HUDEP-2 (cell line): ENCODE measurements at regions not wholly inside any gene's neighbourhood (a gene's known extent, or its start where the extent isn't known, plus 50 kb on each side); places are given as distances from the start of the nearest gene placed in this dataset.
"Not testable (repeated sequence)": the region's sequence is repeated elsewhere in the genome, so short reads cannot be mapped to it uniquely, and the experiment has no call there.

Experiments
- DNase-seq, 76 experiments: peaks; one replicate each; lab custom pipeline; 2025; ENCODE audit not compliant: unreplicated experiment in 76 of 76; lab: John Stamatoyannopoulos, UW

DNA sequence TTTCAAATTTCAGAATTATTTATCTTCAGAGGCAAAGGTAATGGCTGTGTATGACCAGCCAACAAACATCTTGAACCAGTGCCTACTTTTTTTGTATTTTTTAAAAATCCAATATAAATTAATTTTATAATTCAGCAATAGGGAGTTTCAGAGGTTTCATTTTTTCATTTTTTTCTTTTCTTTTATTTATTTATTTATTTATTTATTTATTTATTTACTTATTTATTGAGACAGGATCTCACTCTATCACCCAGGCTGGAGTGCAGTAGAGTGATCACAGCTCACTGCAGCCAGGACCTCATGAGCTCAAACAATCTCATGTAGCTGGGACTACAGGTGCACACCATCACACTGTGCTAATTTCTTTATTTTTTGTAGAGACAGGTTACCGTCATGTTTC lies 250.5 kb downstream of the TMEM47 start:
- DNase-seq = no peak

DNA sequence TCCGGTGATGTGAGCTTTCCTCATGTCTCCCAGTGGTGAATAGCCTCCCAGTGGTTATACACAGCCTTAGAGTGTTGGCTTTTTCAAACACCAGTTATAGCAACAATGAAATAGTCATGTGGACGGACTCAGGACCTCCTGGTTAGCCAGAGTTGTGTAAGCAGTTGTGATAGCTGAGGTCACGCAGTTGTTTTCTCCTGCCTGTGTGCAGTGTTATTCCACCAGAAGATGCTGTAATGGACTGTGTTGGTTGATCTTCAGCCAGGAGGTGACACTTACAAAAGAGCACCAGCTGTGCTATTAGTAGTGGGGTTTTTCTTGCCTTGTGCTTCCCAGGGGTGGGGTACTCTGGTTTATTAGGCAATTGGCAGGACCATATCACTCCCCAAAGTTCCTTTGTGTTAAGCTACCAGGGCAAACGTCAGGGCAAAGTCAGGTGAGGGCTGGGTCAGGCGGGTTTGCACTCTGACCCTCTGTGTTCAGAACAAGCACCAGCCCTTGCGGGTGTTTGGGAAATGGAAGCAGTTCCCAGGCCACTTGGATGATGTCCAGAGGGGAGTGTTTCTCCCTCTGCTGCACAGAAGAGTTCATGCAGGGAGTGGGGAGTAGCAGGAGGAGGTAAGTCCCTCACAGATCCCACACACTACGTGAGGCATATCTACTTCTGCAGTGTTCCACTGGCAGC lies 252.6 kb downstream of the TMEM47 start:
- DNase-seq = no peak

DNA sequence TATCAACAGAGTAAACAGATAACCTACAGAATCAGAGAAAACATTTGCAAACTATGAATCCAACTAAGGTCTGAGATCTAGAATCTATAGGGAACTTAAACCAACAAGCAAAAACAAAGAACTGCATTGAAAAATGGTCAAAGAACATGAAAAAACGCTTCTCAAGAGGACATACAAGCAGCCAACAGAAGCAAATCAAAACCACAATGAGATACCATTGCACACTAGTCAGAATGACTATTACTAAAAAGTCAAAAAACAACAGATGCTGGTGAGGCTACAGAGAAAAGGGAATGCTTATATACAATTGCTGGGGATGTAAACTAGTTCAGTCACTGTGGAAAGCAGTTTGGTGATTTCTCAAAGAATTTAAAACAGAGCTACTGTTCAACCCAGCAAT lies 255.7 kb downstream of the TMEM47 start:
- DNase-seq = no peak

DNA sequence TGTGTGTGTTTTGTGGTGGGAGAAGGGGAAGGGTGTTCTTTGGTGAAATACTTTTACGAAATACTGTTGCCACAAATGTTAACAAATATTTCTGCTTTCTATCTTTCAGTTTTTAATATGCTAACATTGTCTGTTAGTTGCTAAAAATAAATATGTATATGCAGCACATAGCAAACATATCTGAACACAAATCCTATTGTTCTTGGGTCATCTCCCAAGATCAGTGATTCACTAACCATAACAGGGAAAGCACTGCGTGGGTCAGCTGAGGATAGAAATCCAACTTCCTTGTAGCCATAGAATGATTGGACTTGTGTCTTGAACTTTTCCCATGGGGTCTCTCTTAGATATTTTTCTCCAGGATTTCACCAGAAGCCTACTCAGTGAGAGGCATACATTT lies 250.3 kb upstream of the FAM47A start:
- DNase-seq = no peak

DNA sequence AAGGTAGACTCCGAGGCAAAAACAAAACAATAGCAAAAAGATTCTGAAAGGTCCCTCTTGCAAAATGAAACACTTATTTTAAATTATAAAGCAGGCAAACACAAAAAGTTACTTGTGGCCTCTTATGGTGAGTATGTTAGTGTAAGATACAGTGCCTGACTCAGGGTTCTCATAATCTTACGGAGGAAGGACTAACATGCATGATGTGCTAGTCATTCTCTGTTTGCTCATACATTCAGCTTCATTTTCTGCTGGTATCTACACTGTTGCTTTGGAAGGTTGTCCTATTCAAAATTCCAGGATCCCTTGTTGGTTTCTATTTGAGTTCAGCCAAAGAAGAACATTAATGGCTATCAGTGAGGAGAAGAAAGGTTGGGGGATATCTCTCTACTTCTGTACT lies 249.1 kb upstream of the FAM47A start:
- no peak for DNase-seq

DNA sequence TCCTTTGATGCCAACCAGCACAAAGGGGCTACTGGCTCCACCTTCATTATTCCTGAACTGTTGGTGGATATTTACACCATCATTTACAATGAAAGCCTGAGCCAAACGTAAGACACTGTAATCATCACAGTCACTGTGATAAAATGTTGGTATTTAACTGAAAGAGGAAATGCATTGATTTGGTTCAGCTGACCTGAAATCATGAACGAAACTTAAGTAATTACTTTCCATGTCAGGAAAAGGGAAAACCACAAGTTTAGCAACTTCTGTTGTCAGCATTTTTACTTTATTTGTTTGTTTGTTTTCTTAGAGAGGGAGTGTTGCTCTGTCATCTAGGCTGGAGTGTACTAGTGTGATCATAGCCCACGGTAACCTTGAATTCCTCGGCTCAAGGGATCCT lies 247.8 kb upstream of the FAM47A start:
- DNase-seq = no peak

DNA sequence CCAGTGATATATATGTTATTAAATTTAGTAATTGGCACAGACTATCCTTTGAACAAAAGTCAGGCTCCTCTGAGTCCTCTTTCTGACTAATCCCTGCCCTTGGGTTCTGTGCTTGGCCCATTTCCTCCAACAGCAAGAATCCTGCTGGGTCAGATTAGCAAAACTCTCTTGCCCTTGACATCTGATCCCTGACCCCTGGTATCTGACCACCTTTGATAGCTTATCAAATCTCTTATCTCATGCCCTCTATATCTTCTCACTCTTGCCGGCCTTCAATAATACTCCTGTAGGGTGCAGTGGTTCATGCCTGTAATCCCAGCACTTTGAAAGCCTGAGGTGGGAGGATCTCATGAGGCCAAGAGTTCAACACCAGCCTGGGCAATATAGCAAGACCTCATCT lies 245.5 kb upstream of the FAM47A start:
- no peak for DNase-seq

DNA sequence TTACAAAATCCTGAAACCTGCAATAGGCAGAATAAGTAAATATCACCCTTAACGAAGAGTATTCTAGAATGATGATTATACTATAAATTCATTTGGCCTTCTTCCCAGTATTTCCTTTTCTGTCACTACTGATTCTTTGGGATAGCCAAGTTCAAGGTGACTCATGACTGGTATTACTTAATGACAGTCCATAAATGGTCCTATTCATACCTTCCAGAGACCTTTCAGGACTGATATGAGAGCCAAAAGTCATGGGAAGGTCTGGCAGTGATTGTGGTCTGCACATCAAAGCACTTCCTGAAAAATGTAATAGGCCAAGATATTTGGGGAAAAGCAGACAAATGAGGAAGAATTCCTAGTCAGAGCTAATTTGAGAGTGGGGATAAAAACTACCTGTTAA lies 239.6 kb upstream of the FAM47A start:
- no peak for DNase-seq

DNA sequence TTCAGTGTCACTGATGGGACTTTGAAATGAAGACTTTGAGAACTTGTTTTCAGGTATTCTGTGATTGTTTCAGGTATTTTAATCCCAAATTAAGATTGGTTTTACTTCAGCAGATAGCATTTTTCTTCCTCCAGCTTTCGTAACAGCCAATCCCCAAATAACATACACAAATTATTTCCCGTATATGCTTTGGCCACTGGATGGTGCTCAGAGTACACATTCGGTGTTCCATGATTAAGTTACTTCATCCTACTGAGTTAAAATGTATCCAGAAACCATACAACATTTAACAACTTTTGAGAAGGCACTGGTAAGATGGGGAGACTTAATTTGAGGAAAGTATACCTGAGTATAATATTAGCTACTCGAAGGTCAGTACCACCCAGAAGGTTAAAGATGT lies 233.4 kb upstream of the FAM47A start:
- no peak for DNase-seq

DNA sequence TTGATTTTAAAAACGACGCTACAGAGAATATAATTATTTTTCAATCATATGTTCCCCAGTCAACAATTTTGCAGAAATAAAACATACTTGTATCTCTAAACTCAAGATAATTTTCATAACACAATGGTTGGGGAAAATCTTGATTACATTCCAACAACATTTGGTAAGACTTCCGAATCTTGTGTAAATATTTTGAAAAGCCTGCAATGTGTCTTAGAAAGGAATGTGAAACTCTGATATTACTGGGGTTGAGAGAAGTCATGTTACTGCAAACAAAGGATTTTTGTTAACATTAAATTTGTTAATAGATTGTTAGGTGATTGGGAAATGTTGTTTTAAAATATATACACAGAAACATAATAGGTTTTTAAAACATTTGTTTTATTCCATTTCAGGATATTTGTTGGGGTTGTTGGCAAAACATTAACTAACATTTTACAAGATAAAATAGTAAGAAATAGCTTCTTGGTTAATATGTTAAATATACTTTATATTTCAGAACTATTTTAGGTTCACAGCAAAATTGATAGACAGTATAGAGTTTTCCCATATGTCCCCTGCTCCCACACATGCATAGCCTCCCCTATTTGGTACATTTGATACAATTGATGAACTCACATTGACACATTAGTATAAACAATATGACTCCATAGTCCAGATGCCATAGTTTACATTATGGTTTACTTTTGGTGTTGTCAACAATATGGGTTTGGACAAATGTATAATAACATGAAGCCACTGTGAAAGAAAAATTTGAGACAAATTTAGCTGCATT lies 218.6 kb upstream of the FAM47A start:
- no peak for DNase-seq

DNA sequence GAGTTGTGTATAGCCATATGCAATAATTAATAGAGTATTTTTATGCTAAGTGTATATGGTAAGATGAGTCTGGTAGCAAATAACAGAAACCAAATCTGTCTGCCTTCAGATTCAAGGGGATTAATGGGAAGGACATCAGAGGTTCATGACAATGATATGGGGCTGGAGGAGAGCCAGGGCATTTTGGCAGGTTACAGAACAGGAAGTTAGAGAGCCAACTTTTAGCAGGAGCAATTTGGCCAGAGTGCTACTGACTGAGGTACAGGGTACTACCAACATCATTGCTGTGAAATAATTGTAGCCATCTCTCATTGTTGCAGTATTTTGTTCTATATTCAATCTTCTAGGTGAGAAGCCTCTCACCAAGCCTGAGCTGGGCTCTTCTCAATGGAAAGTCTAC lies 210.9 kb upstream of the FAM47A start:
- DNase-seq = no peak

DNA sequence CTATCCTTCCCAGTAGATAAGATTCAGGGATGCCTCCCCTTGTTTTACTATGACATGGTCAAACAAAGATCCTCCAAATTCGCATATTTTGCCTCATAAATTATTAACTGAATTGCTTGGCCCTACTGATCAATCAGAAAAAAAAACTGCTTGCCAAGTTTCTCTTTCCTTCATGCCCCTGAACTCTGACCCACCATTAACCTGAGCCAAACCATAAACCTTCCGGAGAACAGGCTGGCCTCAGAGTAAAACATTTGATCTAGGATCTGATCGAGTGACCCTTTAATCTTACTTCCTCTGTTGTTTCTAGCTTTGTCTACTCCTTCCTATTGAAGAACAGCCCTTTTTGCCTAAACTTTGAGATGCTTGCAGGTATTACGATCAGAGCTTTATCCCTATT lies 209.7 kb upstream of the FAM47A start:
- DNase-seq = no peak

DNA sequence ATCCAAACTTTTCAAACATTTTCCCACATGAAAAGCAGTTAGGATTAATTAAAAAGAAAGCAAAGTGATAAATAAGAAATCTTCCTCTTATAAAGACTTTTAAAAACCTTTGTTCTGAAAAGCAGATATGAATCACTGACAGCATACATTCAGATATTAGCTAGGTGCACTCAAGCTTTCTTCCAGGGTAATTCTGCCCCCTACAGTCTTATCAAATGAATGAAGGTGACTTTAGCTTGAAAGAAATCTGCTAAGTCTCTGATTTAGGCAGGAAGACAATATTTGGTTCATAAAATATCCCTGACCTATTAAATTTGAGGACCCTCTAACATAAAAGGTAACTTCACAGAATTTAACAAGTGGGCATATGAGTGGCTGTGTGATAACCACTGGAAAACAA lies 209.1 kb upstream of the FAM47A start:
- DNase-seq = no peak

DNA sequence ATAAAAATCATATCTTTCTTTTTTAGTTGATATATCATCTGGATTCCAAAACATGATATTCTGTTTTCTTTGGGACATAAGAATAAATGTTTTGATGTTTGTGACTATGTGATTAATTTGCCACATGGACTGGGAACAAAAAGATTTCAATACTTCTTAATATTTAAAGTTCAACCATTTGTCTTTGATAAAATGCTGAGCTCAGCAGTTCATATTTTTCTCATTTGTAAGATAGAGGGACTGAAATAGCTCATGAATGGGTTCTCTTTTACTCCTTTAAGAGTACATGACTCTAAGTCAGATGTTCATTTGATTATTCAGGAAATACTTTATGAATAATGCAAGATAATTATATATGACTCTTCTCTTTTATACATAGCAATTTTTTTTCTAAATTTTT lies 205.9 kb upstream of the FAM47A start:
- no peak for DNase-seq

DNA sequence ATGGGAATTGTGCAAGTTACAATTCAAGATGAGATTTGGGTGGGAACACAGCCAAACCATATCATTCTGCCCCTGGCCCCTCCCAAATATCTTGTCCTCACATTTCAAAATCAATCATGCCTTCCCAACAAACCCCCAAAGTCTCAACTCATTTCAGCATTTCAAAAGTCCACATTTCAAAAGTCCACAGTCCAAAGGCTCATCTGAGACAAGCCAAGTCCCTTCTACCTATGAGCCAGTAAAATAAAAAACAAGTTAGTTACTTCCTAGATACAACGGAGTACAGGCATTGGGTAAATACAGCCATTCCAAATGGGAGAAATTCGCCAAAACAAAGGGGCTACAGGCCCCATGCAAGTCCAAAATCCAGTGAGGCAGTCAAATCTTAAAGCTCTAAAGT lies 203.3 kb upstream of the FAM47A start:
- DNase-seq = not testable (repeated sequence)

DNA sequence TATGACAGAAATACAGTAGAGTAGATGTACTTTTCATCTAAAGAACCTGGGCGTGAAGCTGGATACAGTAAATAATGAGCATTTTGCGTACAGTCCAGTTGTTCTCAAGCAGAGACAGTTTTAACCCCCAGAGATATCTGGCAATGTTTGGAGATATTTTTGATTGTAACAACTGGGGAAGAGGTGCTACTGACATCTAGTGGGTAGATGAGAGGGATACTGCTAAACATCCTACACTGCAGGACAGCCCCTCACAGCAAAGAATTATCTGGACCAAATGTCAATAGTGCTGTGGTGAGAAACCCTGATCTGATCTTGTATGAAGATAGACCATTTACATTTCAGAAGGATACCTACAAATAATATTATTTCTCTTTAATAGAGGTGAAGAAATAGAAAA lies 200.2 kb upstream of the FAM47A start:
- DNase-seq = no peak

DNA sequence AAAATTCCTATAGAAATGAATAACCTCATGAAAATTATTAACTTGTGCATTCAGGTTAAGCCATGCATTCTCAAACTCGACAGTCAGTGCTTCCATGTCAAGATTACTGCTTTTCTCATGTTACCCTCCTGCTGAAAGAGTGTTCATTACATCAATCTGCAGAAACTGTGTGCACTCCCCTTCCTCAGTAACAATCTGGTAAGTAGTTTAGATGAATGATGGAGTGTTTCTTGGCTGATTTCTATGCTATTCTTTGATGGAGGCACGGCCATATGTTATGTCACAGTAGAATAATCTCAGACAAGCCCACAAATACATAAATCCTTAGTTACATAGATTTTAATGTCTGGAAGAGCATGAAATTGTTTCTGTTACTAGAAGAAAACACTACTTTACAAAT lies 193.3 kb upstream of the FAM47A start:
- DNase-seq = no peak

DNA sequence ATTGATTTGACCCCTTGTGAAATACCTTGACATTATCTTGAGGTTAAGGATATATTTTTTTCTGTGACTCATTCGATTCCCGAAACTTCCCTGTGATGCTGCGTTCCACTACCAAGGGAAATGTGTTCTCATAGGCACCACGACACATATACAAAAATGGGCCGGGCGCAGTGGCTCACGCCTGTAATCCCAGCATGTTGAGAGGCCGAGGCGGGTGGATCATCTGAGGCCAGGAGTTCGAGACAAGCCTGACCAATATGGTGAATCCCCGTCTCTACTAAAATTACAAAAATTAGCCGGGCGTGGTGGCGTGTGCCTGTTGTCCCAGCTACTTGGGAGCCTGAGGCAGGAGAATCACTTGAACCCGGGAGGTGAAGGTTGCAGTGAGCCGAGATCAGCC lies 188.3 kb upstream of the FAM47A start:
- not testable (repeated sequence) for DNase-seq

DNA sequence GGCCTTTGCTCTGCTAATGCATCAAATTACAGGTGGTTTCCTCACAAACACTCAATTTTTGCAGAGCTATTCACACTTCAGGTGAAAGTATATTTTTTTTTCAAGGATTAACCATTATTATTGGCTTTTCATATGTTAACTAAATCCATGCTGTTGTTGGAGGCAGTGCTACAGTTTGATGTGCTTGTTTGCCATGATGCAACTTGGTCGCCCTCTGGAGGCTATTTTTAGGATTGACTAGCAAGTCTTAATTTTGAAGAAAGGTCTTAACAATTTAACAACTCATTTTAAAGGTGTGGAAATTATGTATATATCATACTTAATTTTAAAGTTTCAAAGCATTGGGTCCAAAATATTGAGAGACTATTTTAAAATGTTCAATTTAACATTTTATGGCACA lies 168.8 kb upstream of the FAM47A start:
- peak in 11 of 76 experiments; percentile 0 to 18 (median 0) for DNase-seq

DNA sequence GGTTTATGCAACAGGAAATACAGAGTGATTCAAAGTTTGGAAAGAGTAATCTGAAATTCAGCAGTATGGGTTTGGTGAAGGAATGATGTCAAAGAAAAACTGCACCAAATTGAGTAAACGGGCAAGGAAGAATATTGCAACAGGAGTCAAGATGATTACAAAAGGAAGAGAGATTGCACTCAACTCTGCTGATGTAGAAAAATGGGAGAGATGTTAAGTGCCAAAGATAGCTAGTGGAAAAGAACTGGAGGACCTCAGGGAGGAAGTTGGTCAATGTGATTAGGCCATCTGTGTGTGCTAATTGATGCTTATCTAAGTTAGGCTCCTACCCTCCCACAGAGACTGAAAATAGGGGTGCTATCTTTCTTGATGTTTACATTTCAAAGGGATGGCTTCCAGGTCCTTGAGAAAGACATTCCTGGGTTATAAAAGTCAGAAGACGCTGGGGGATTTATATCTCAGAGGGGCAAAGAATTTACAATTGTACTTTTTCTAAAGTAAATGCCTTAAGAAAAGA lies 167.4 kb upstream of the FAM47A start:
- DNase-seq = no peak

DNA sequence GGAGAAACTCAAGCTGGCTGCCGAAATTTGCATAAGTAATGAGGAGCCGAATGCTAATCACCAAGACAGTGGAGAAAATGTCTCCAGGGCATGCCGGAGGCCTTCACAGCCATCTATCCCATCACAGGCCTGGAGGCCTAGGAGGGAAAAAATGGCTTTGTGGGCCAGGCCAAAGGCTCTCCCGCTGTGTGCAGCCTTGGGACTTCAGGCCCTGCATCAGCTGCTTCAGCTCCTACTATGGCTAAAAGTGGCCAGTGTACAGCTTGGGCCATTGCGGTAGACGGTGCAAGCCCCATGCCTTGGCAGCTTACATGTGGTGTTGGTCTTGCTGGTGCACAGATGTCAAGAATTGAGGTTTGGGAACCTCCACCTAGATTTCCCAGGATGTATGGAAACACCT lies 162.6 kb upstream of the FAM47A start:
- no peak for DNase-seq

DNA sequence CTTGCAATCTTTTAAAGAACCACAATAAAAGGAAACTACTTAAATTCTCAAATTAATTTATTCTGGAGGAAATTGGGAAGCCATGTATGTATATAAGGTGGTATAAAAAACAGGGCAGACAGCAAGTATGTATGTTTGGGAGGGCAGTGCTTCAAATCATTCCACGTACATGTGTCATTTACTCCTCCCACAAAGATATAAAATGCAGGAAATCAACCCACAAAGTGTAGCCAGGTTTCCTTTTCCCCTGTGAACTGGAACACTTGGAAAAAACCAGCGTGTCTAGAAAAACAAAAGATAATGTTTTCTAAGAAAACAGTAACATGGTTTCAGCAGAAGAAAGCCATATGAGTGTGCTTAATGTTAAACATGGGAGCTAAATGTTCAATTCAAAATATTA lies 156.7 kb upstream of the FAM47A start:
- no peak for DNase-seq
